SHP77 treated with DMSO at 0.1 percent for 48 hours (cell line): ENCODE measurements at regions not wholly inside any gene's neighbourhood (a gene's known extent, or its start where the extent isn't known, plus 50 kb on each side); places are given as distances from the start of the nearest gene placed in this dataset.

Experiments used
- DNase-seq: peaks from one replicate; lab custom pipeline; 2025; lab: John Stamatoyannopoulos, UW

GRCh38 chr4:46594661-46595060, 204.7 kb upstream of the GABRA2 start:
- DNase-seq: no peak

GRCh38 chr4:46586566-46586965, 196.6 kb upstream of the GABRA2 start:
- no peak for DNase-seq

- DNase-seq: no peak
Measured at GRCh38 chr4:46581677-46582076, 191.7 kb upstream of the GABRA2 start.

- DNase-seq: no peak
Measured at GRCh38 chr4:46554760-46555465, 165.0 kb upstream of the GABRA2 start.

GRCh38 chr4:46550471-46550870, 160.5 kb upstream of the GABRA2 start:
- no peak for DNase-seq

- DNase-seq: no peak
Measured at GRCh38 chr4:46549125-46549524, 159.2 kb upstream of the GABRA2 start.

- DNase-seq: no peak
Measured at GRCh38 chr4:46524751-46525150, 134.8 kb upstream of the GABRA2 start.

GRCh38 chr4:46520361-46520760, 130.4 kb upstream of the GABRA2 start:
- no peak for DNase-seq

GRCh38 chr4:46515940-46516339, 126.0 kb upstream of the GABRA2 start:
- DNase-seq: no peak

- DNase-seq: no peak
Measured at GRCh38 chr4:46508216-46508615, 118.3 kb upstream of the GABRA2 start.

- no peak for DNase-seq
Measured at GRCh38 chr4:46506876-46507275, 116.9 kb upstream of the GABRA2 start.

GRCh38 chr4:46505131-46505530, 115.2 kb upstream of the GABRA2 start:
- no peak for DNase-seq

GRCh38 chr4:46503739-46504138, 113.8 kb upstream of the GABRA2 start:
- no peak for DNase-seq

- DNase-seq: no peak
Measured at GRCh38 chr4:46492394-46492793, 102.5 kb upstream of the GABRA2 start.

GRCh38 chr4:46491455-46491854, 101.5 kb upstream of the GABRA2 start:
- no peak for DNase-seq

GRCh38 chr4:46484881-46485280, 95.0 kb upstream of the GABRA2 start:
- no peak for DNase-seq

- DNase-seq: no peak
Measured at GRCh38 chr4:46462733-46463132, 72.8 kb upstream of the GABRA2 start.

GRCh38 chr4:46459308-46459707, 69.4 kb upstream of the GABRA2 start:
- no peak for DNase-seq

- DNase-seq: no peak
Measured at GRCh38 chr4:46450556-46450955, 60.6 kb upstream of the GABRA2 start.

GRCh38 chr4:46445710-46446314, 55.9 kb upstream of the GABRA2 start:
- peak; percentile 4 for DNase-seq

- no peak for DNase-seq
Measured at GRCh38 chr4:46444318-46445000, 54.5 kb upstream of the GABRA2 start.

GRCh38 chr4:46442963-46443362, 53.0 kb upstream of the GABRA2 start:
- DNase-seq: no peak

- DNase-seq: no peak
Measured at GRCh38 chr4:46441136-46441859, 51.4 kb upstream of the GABRA2 start.
